Cardiac muscle cell (in vitro differentiated cells and primary cell): ENCODE measurements at regions not wholly inside any gene's neighbourhood (a gene's known extent, or its start where the extent isn't known, plus 50 kb on each side); places are given as distances from the start of the nearest gene placed in this dataset.

Source experiments
- DNase-seq, 2 donors: peaks; one replicate each; pipeline versions ENCODE4 v3.0.0 to v3.0.0-alpha.2; 2010 to 2017; ENCODE audit warnings: low read depth in 1 of 2, low spot score in 1 of 2
- H3K27ac ChIP-seq: fragments of 200-600 bp; sonication (generic); 2 replicates; pipeline ENCODE4 v1.5.1; 2016
- H3K27me3 ChIP-seq: fragments of 200-600 bp; sonication (generic); 2 replicates; pipeline ENCODE4 v1.6.0; 2016; ENCODE audit warnings: control low read depth
- H3K36me3 ChIP-seq: fragments of 200-600 bp; sonication (generic); 2 replicates; pipeline ENCODE4 v1.5.1; 2016; ENCODE audit warnings: control low read depth
- H3K4me1 ChIP-seq: fragments of 200-600 bp; sonication (generic); 2 replicates; pipeline ENCODE4 v1.8.1; 2017; ENCODE audit warnings: low read depth, mild to moderate bottlenecking, mixed run types
- H3K4me3 ChIP-seq: fragments of 200-600 bp; sonication (generic); 2 replicates; pipeline ENCODE4 v1.5.1; 2016; ENCODE audit warnings: mild to moderate bottlenecking
- H3K9me3 ChIP-seq: fragments of 200-600 bp; sonication (generic); 2 replicates; pipeline ENCODE4 v1.5.1; 2017; ENCODE audit warnings: low read depth, mild to moderate bottlenecking, control low read depth
- CTCF ChIP-seq: IDR thresholded peaks from 2 replicates; pipeline ENCODE4 v1.5.1; 2012; ENCODE audit warnings: low read depth, mild to moderate bottlenecking, low read length

DNA sequence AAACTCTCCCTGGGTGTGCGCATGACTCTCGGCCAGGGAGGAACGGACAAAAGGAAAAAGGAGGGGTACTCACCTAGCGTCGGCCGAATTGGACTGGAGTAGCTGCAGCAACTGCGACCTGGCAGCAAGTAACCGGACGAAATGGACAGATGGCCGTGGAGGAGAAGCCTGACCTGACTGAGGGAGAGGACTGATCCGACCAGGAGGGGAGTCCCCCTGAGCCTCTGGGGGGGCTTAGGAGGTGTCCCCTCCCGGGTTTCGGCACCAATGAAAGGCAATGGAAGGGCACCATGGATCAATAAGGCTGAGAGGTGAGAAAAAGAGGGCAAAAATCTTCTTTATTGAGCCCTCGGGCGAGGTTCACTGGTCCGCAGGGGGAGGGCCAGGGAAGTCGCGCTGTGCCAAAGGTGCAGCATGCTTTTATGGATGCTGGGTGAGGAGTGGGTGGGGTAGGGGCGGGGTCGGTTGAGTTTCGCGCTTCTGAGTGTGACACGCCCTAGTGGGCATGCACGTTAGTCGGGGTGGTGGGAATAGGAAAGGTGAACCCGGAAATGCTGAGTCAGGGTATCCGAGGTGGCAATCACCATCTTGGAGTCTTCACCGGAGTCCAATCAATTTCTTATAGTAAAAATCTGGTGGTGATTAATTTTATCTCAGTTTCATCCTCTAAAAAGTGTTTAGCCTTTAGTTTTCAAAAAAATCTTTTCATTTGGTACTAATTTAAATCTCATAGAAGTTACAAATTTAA lies 638.5 kb upstream of the DPP6 start:
- DNase-seq, result no peak
- Histone ChIP-seq H3K27ac (no peak overlapping the region), H3K4me1 (no peaks in the 10 kb centered on the region), H3K4me3 (no peak overlapping the region), H3K27me3 (no peaks in the 10 kb centered on the region), H3K36me3 (no peaks in the 10 kb centered on the region), H3K9me3 (no peaks in the 10 kb centered on the region)
- TF ChIP-seq CTCF, result no peak

DNA sequence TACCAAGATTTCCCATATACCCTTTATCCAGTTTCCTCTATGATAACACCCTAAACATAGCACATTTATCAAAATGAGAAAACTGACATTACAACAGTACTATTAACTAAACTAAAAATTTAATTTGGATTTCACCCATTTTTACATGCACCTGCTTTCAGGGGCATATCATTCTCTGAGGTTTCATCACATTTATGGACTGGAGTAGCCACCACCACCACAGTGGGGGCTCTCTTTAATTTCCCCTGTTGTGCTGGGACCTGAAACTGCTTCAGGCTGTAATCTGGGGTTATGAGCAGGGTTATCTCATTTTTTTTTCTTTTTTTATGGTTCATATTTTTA lies 637.9 kb upstream of the DPP6 start:
- no peaks in the 10 kb centered on the region for H3K36me3 ChIP-seq
- no peak overlapping the region for H3K4me3 ChIP-seq
- no peaks in the 10 kb centered on the region for H3K9me3 ChIP-seq
- no peaks in the 10 kb centered on the region for H3K27me3 ChIP-seq
- no peak for DNase-seq
- H3K27ac ChIP-seq, result no peak overlapping the region
- TF ChIP-seq CTCF, result no peak
- H3K4me1 ChIP-seq, result no peaks in the 10 kb centered on the region

GRCh38 chr7:153415632-153416031 lies 636.6 kb upstream of the DPP6 start:
- Histone ChIP-seq H3K9me3 (no peaks in the 10 kb centered on the region), H3K27ac (no peak overlapping the region), H3K4me1 (no peaks in the 10 kb centered on the region), H3K4me3 (no peak overlapping the region), H3K27me3 (no peaks in the 10 kb centered on the region), H3K36me3 (no peaks in the 10 kb centered on the region)
- no peak for DNase-seq
- TF ChIP-seq CTCF, result no peak

DNA sequence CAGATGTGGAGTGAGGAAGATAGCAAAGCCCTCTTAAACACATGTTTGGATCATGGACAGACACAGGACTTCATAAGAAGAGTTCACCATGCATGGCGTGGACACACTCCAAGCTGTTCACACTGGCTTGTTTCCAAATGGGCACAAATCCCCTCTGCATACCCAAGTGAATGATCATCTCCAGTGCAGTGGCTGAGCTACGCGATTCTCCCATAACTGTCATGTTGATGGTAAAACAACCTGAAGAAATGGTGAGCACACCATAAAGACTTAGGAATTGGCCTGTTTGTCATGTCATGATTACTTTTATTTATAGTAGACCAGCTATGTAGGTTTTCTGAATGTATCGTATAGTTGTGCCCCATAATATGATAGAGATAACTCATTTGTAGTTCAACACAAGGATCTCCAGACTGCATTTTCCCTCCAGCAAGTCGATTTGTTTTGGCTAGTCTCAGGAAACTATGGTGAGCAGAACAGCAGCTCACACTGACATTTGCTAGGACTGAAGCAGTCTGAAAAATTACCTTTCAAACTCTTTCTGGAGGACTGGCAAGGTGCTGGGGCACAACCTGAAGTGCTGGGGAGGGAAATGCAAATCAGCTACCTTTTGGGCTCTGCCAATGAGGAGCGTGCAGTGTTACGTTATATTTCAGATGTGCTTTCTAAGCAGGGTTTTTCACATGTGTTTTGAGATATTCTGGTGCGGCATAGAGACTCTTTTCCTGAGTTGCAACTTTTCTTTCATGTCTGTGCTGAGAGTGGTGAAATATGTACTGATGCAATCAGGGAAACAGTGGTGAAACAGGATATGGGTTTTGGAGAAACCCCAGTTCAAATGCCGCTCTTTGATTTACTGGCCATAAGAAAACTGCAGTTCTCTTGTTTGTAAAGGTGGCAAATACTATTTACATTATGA lies 629.6 kb upstream of the DPP6 start:
- no peak for TF ChIP-seq CTCF
- Histone ChIP-seq H3K27me3 (no peaks in the 10 kb centered on the region), H3K4me1 (no peaks in the 10 kb centered on the region), H3K36me3 (no peaks in the 10 kb centered on the region), H3K27ac (no peak overlapping the region), H3K9me3 (no peaks in the 10 kb centered on the region), H3K4me3 (no peak overlapping the region)
- no peak for DNase-seq

GRCh38 chr7:153423210-153423590 lies 629.0 kb upstream of the DPP6 start:
- Histone ChIP-seq H3K36me3 (no peaks in the 10 kb centered on the region), H3K9me3 (no peaks in the 10 kb centered on the region)

More at GRCh38 chr7:153423210-153423590, 629.0 kb upstream of the DPP6 start:
- DNase-seq, result no peak
- Histone ChIP-seq H3K4me3 (no peak overlapping the region), H3K27ac (no peak overlapping the region), H3K27me3 (no peaks in the 10 kb centered on the region), H3K4me1 (no peaks in the 10 kb centered on the region)
- no peak for TF ChIP-seq CTCF
